ENCODE measurements at regions not wholly inside any gene's neighbourhood (a gene's known extent, or its start where the extent isn't known, plus 50 kb on each side); places are given as distances from the start of the nearest gene placed in this dataset.

- no peak for TF ChIP-seq CTCF (IDR thresholded peaks at IDR 0.05)
- no peak for TF ChIP-seq POLR2A (IDR thresholded peaks at IDR 0.05)
Observed at GRCh38 chr14:28608443-28608842, 158.1 kb upstream of the FOXG1 start.

Measured in thyroid gland (tissue), 4 donors.